H9 (cell line): ENCODE measurements at regions not wholly inside any gene's neighbourhood (a gene's known extent, or its start where the extent isn't known, plus 50 kb on each side); places are given as distances from the start of the nearest gene placed in this dataset.

Source experiments
- DNase-seq: peaks from one replicate; pipeline ENCODE4 v3.0.0-alpha.2; 2017
- H2AFZ ChIP-seq: one replicate; pipeline ENCODE4 v1.6.1; 2013; ENCODE audit warnings: mild to moderate bottlenecking, low read length, control low read depth, moderate library complexity
- H2AK5ac ChIP-seq: 2 replicates; pipeline ENCODE4 v1.6.1; 2013; ENCODE audit warnings: low read length, control low read depth, mixed read lengths; ENCODE audit not compliant: insufficient read length
- H2BK120ac ChIP-seq: one replicate; pipeline ENCODE4 v1.6.1; 2013; ENCODE audit warnings: low read depth, mild to moderate bottlenecking, low read length, control low read depth, inconsistent platforms; ENCODE audit not compliant: poor library complexity, severe bottlenecking
- H2BK12ac ChIP-seq: 2 replicates; pipeline ENCODE4 v1.6.1; 2013; ENCODE audit warnings: low read length, control low read depth, mixed read lengths, low read depth; ENCODE audit not compliant: insufficient read length
- H2BK15ac ChIP-seq: 2 replicates; pipeline ENCODE4 v1.6.1; 2013; ENCODE audit warnings: low read depth, low read length, control low read depth
- H2BK20ac ChIP-seq: one replicate; pipeline ENCODE4 v1.6.1; 2013; ENCODE audit warnings: low read depth, mild to moderate bottlenecking, low read length, control low read depth, inconsistent platforms; ENCODE audit not compliant: poor library complexity, severe bottlenecking
- H2BK5ac ChIP-seq: 2 replicates; pipeline ENCODE4 v1.6.1; 2013; ENCODE audit warnings: low read length, control low read depth, mixed read lengths; ENCODE audit not compliant: insufficient read length
- H3K14ac ChIP-seq: 2 replicates; pipeline ENCODE4 v1.6.1; 2013; ENCODE audit warnings: low read length, control low read depth; ENCODE audit not compliant: insufficient read depth
- H3K18ac ChIP-seq: 2 replicates; pipeline ENCODE4 v1.6.1; 2013; ENCODE audit warnings: low read depth, mild to moderate bottlenecking, mixed read lengths, low read length, control low read depth; ENCODE audit not compliant: insufficient read length
- H3K23ac ChIP-seq: 2 replicates; pipeline ENCODE4 v1.6.1; 2013; ENCODE audit warnings: low read length, control low read depth, mixed read lengths, low read depth; ENCODE audit not compliant: insufficient read length
- H3K23me2 ChIP-seq: 2 replicates; pipeline ENCODE4 v1.6.1; 2013; ENCODE audit warnings: low read depth, mild to moderate bottlenecking, mixed read lengths, low read length, control low read depth; ENCODE audit not compliant: insufficient read length, poor library complexity, severe bottlenecking
- H3K27ac ChIP-seq: 2 replicates; pipeline ENCODE4 v1.5.1; 2013; ENCODE audit warnings: low read length, control low read depth, mixed read lengths, low read depth; ENCODE audit not compliant: insufficient read length
- H3K27me3 ChIP-seq: 2 replicates; pipeline ENCODE4 v1.6.1; 2013; ENCODE audit warnings: low read length, control low read depth, inconsistent platforms; ENCODE audit not compliant: insufficient read depth
- H3K4ac ChIP-seq: 2 replicates; pipeline ENCODE4 v1.6.1; 2013; ENCODE audit warnings: low read depth, mild to moderate bottlenecking, control low read depth, inconsistent platforms, low read length, moderate library complexity
- H3K4me1 ChIP-seq: 2 replicates; pipeline ENCODE4 v1.6.1; 2013; ENCODE audit warnings: low read length, control low read depth, inconsistent platforms; ENCODE audit not compliant: insufficient read depth
- H3K4me2 ChIP-seq: 2 replicates; pipeline ENCODE4 v1.6.1; 2013; ENCODE audit warnings: low read length, control low read depth, mixed read lengths; ENCODE audit not compliant: insufficient read length, insufficient read depth
- H3K56ac ChIP-seq: 2 replicates; pipeline ENCODE4 v1.6.1; 2013; ENCODE audit warnings: low read depth, mild to moderate bottlenecking, mixed read lengths, low read length, control low read depth; ENCODE audit not compliant: insufficient read length
- H3K79me1 ChIP-seq: 2 replicates; pipeline ENCODE4 v1.6.1; 2013; ENCODE audit warnings: low read depth, mild to moderate bottlenecking, moderate library complexity, low read length, control low read depth, inconsistent platforms; ENCODE audit not compliant: insufficient read depth, poor library complexity, severe bottlenecking
- H3K79me2 ChIP-seq: 2 replicates; pipeline ENCODE4 v1.6.1; 2013; ENCODE audit warnings: low read length, control low read depth, inconsistent platforms; ENCODE audit not compliant: insufficient read depth
- H3K9ac ChIP-seq: 2 replicates; pipeline ENCODE4 v1.6.1; 2013; ENCODE audit warnings: low read length, control low read depth, mixed read lengths; ENCODE audit not compliant: insufficient read length; ENCODE audit errors: extremely low read depth
- H3K9me3 ChIP-seq: one replicate; pipeline ENCODE4 v1.6.1; 2013; ENCODE audit warnings: low read depth, low read length, inconsistent platforms; ENCODE audit not compliant: control insufficient read depth
- H3T11ph ChIP-seq: one replicate; pipeline ENCODE4 v1.6.1; 2013; ENCODE audit warnings: mild to moderate bottlenecking, low read length, control low read depth, inconsistent platforms
- H4K20me1 ChIP-seq: one replicate; pipeline ENCODE4 v1.6.1; 2013; ENCODE audit not compliant: control insufficient read depth, insufficient read length, insufficient read depth
- H4K5ac ChIP-seq: 2 replicates; pipeline ENCODE4 v1.6.1; 2013; ENCODE audit warnings: low read depth, mild to moderate bottlenecking, mixed read lengths, low read length, control low read depth; ENCODE audit not compliant: insufficient read length
- H4K8ac ChIP-seq: replicated peaks from 2 replicates; pipeline ENCODE4 v1.6.1; 2013; ENCODE audit warnings: low read length, control low read depth, mixed read lengths, low read depth; ENCODE audit not compliant: insufficient read length
- H4K91ac ChIP-seq: 2 replicates; pipeline ENCODE4 v1.6.1; 2013; ENCODE audit warnings: low read depth, mild to moderate bottlenecking, moderate library complexity, mixed read lengths, low read length, control low read depth; ENCODE audit not compliant: insufficient read length
- H3K27ac Mint-ChIP-seq, 3 experiments: 2 replicates in 2 of 3; 3 replicates in 1 of 3; pipeline ENCODE4 v1.8.0; 2020 to 2021; ENCODE audit warnings: mixed read lengths in 3 of 3, mild to moderate bottlenecking in 1 of 3, moderate library complexity in 1 of 3
- H3K27me3 Mint-ChIP-seq: 2 replicates; pipeline ENCODE4 v1.8.0; 2021; ENCODE audit warnings: low read depth, mild to moderate bottlenecking, moderate library complexity, mixed read lengths
- H3K36me3 Mint-ChIP-seq, 3 experiments: 2 replicates in 2 of 3; 3 replicates in 1 of 3; pipeline ENCODE4 v1.8.0; 2020 to 2021; ENCODE audit warnings: low read depth in 3 of 3, mixed read lengths in 3 of 3; ENCODE audit not compliant: insufficient read depth in 1 of 3
- H3K4me1 Mint-ChIP-seq, 2 experiments: 2 replicates each; pipeline ENCODE4 v1.8.0; 2020; ENCODE audit warnings: mixed read lengths in 2 of 2
- H3K4me3 Mint-ChIP-seq, 2 experiments: 2 replicates in 1 of 2; 3 replicates in 1 of 2; pipeline ENCODE4 v1.8.0; 2020 to 2021; ENCODE audit warnings: mild to moderate bottlenecking in 2 of 2, mixed read lengths in 2 of 2, moderate library complexity in 1 of 2
- H3K9me3 Mint-ChIP-seq, 2 experiments: 2 replicates in 1 of 2; 3 replicates in 1 of 2; pipeline ENCODE4 v1.8.0; 2020; ENCODE audit warnings: mild to moderate bottlenecking in 2 of 2, mixed read lengths in 2 of 2, moderate library complexity in 1 of 2
- CTCF ChIP-seq: fragments of 200-600 bp; sonication (generic); conservative IDR thresholded peaks from 3 replicates; pipeline ENCODE4 v1.8.0; 2021; ENCODE audit warnings: antibody characterized with exemption, mild to moderate bottlenecking
- WGBS: extraction: QIAGEN DNeasy Blood & Tissue Kit; methylation state at CpG from one replicate; pipeline ENCODE4 v1.1.7; 2013; ENCODE audit warnings: missing lambda C conversion rate, low lambda C conversion rate, mixed read lengths; ENCODE audit not compliant: insufficient read length; ENCODE audit errors: extremely low coverage; 5-methylcytosine and 5-hydroxymethylcytosine counted together

GRCh38 chr7:106443156-106443555, 158.4 kb upstream of the NAMPT start:
- H3K4me1 ChIP-seq, result no peaks in the 10 kb centered on the region
- H2BK20ac ChIP-seq, result no peak overlapping the region
- H3K56ac ChIP-seq, result no peak overlapping the region
- H3K9ac ChIP-seq, result no peak overlapping the region
- TF ChIP-seq CTCF, result no peak
- no peak overlapping the region for H3K27ac ChIP-seq
- H2BK15ac ChIP-seq, result no peak overlapping the region
- H3K27me3 Mint-ChIP-seq, result peaks cover 4% of the 10 kb centered on the region
- H4K91ac ChIP-seq, result no peak overlapping the region
- no peak overlapping the region for H2BK12ac ChIP-seq
- H3K4me2 ChIP-seq, result no peak overlapping the region
- DNase-seq, result no peak
- no peaks in the 10 kb centered on the region for H3K27me3 ChIP-seq
- H2AFZ ChIP-seq, result no peak overlapping the region
- H3K4me1 Mint-ChIP-seq, result no peaks in the 10 kb centered on the region
- H3K79me1 ChIP-seq, result no peaks in the 10 kb centered on the region
- no peak overlapping the region for H2BK5ac ChIP-seq
- WGBS, result no CpG with 5 or more reads among the region's 4 CpGs
- H4K20me1 ChIP-seq, result no peaks in the 10 kb centered on the region
- H3K23me2 ChIP-seq, result no peaks in the 10 kb centered on the region
- H3T11ph ChIP-seq, result no peak overlapping the region
- no peak overlapping the region for H3K18ac ChIP-seq
- H2AK5ac ChIP-seq, result no peak overlapping the region
- H3K9me3 Mint-ChIP-seq, result peaks cover 17 to 22% of the 10 kb centered on the region in 2 experiments
- H3K36me3 Mint-ChIP-seq, result peaks cover 4 to 9% (median 9%) of the 10 kb centered on the region in 3 experiments; a peak in 6 of 7 replicates
- no peak overlapping the region for H4K5ac ChIP-seq
- H3K4me3 Mint-ChIP-seq, result no peak overlapping the region
- H3K4ac ChIP-seq, result no peak overlapping the region
- no peak overlapping the region for H3K23ac ChIP-seq
- no peak overlapping the region for H4K8ac ChIP-seq
- no peak overlapping the region for H3K27ac Mint-ChIP-seq
- H3K9me3 ChIP-seq, result no peaks in the 10 kb centered on the region
- no peak overlapping the region for H3K14ac ChIP-seq
- no peaks in the 10 kb centered on the region for H3K79me2 ChIP-seq
- H2BK120ac ChIP-seq, result no peak overlapping the region
